Stimulated activated CD4-positive, alpha-beta T cell treated with anti-CD3 and anti-CD28 coated beads, TNF-alpha, amount 100 ng/mL, for 1 hour (primary cell): ENCODE measurements at regions not wholly inside any gene's neighbourhood (a gene's known extent, or its start where the extent isn't known, plus 50 kb on each side); places are given as distances from the start of the nearest gene placed in this dataset.

ENCODE experiments used
- DNase-seq, 3 donors: peaks; one replicate each; pipeline ENCODE4 v3.0.0-alpha.2; 2020; ENCODE audit warnings: low read depth in 3 of 3, low spot score in 1 of 3

DNA sequence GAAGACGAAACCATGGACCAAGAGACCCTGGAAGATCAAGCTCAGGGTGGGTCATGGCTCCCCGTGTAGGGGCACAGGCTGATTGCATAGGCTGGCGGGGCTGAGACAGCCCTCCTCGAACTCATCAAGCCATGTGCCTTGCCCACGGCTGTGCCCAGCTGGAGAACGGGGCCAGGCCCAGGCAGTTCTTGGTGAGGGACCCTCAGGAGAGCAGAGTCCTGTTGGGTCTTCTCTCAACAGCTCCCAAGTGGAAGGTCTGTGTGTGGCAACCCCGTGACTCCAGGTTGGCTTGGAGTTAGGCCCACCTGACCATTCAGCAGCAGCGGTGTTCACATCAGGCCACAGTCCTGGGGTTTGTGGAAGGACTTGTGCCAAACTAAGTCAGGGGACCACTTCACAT lies 276.5 kb downstream of the QKI start:
- no peak for DNase-seq

DNA sequence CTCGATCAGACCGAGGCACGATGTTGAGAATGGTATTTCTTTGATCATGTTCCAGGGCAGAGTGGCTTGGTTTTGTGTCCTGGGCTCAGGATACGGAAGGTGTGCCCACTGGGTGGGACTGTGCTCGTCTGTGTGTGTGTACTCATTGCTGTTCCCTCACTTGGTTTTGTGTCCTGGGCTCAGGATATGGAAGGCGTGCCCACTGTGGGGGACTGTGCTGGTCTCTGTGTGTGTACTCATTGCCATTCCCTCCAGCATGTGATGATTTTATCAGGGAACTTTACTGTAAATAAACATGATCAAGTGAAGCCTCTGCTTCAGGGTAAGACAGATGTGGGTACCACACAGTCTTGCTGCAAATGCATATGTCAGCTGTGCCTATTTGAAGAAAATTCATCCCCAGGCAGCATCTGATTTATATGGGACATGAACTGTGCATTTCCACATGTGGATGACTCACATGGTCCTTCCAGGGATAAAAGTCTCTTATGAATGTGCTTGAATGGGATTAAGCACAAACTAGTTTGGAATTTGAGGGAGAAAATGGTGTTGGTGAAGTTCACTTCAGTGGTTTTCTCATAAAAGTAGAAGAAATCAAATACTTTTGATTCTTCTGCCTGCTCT lies 274.3 kb downstream of the QKI start:
- no peak for DNase-seq

DNA sequence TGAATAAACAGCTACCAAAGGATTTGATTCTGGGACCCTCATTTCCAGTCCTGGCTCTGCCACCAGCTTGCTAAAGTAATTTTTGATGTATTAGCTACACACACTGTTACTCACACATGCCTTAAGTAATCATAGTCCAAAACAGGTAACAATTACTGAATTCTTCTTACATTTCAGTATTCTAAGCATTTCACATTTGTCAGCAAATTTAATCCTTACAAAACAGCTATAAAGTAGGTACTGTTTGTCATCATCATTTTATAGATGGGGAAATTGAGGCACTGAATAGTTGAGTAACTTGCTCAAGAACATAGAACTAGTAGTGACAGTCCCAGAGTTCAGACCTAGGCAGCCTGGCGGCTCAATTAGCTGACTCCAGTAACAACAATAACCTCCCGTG lies 272.6 kb downstream of the QKI start:
- DNase-seq, result no peak

DNA sequence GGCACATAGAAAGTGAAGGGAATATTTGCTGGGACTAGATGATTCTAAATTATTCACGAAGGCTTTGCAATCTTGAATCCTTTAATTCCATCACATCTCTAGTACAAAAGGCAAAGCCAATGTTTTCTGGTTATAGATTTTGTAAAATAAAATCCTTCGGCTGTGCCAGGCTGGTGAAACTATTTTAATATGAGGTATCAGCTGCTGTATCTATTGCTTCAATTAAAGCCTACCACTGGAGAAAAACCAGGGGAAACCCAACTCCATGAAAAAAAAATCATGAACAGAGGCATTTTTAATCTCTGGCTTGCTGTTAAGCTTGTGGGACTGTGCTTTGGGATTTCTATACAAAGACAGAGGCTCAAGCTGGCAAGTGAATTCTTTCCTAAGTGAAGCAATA lies 271.8 kb downstream of the QKI start:
- DNase-seq, result no peak

DNA sequence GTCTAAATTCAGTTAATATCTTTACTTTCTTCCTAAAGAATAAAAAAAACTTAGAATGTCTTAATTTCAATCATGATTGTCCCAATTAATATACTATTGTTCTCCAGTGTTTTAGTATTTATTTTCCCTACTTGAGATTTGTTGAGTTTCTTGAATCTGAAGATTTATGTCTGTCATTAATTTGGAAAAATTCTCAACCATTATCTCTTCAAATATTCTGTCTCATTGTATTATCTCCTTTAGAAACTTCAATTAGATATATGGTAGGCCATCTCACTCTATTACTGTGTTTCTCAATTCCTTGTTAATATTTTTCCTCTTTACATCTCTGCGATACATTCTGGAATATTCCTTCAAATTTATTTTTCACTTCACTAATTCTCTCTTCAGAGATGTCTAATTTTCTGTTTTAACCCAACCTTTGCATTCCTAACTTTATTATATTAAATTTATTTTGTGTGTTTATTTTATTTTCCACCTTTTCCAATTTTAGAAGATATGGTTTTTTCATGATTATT lies 268.6 kb downstream of the QKI start:
- DNase-seq, result no peak

DNA sequence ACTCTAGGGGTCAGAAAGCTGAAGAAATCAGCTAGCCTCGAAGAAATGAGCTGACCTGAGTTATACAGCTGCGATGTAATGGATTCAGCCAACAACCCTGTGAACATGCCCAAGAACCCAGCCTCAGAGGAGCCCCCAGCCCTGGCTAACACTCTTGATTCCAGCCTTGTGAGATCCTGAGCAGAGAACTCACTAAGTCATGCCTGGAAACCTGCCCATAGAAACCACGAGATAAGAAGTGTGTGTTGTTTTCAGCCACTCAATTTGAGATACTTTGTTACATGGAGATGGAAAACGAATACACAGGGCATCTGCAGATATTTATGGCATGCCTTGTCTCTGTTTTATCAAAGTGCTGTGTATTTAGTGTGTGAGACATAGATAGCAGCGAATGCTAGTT lies 265.2 kb downstream of the QKI start:
- no peak for DNase-seq

DNA sequence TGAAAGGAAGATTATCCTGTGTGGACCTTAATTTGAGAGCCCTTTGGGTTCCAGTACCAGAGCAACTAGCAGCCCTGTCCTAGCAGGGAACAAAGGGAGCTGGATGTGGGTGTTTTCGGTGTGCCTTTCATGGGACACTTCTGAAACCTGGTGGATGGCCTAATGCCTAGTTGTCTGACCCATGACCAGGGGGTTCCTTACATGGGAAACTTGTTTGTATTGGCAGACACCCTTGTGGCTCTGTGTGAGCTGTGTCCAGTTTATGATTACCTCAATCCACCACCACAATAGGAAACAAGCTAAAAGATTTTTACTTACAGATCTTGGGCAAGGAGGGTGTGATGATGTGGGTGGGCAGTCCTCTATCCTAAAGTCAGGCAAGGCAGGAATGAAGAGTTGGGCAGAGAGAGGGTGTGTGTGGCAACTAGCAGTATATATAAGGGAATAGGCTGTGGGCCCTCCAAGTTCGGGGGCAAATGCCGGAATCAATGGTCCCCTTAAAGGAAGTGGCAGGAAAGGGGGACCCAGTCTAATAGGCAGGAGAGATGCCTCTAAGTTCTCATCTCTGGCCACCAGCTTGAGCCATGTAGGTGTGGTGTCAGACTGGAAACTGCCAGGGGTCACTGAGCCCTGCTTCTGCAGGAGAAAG lies 264.6 kb downstream of the QKI start:
- no peak for DNase-seq

DNA sequence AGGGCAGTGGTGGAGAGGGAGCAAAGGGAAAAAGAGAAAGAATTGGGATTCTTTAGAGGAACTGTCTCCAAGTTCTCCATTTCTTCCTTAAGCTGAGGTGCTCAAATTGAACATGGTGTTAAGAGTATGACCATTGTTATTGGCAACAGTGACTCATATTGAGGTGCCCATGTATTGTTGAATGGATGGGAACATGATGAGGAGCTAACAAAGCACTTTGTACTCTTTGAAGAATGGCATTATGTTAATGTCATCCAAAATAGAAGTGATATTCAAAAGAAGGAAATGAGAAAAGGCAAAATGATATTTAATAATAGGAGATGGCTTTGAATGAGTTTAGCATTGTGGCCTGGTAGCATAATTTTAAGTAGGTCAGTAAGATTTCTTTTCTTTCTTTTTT lies 261.1 kb downstream of the QKI start:
- DNase-seq, result no peak

DNA sequence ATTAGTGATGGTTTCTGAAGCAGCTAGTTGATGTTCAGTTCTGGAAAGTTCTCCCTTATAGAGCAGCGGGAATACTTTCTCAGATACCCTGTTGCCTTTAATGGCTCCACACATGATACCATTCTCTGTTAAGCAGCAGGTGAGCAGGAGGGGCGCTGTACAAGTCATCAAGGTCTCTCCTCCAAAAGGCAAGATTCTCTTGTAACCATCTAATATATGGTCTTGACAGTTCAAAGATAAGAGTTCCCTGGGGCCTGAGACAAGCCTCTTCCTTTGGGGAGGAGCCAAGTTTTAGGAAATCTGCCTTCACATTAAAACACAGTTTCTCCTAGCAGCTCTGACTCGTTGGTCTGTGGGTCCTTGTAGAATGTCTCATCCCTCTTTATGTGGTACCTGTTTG lies 258.2 kb downstream of the QKI start:
- no peak for DNase-seq

DNA sequence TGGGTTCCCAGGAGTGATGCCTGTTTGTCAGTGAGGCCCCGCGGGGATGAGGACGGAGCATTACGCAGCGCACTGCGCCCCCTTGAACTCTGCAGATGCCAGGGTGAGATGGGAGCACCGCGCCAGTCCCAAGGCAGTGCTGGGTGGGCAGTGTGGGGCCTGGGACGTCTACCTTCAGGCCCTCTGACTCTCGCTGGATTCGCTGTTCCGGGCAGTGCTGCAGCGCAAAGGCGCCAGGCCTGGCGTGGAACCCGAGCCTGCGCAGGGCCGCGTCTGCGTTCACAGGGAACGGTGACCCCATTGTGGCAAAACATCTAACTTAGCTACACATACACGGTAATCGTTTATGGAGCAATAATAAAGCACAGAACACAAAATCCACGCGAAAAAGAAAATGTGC lies 257.3 kb downstream of the QKI start:
- no peak for DNase-seq

DNA sequence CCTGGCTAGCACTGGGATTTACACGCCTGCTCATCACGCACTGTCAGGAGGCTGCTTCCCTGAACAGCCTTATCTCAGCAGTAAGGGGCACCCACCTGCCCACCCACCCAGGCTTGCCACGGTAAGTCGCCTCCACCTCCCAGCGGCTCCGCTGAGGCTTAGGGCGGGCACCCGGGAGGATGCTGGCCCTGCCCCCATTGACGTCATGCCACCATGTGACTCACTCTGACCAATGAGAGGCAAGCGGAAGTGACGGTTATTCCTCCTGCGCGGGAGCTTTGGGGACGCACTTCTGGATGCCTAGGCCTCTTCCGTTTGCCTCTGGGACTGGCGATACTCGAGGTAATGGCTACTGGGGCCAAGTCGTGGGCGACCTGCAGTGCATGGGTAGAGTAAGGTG lies 256.8 kb downstream of the QKI start:
- DNase-seq, result no peak

DNA sequence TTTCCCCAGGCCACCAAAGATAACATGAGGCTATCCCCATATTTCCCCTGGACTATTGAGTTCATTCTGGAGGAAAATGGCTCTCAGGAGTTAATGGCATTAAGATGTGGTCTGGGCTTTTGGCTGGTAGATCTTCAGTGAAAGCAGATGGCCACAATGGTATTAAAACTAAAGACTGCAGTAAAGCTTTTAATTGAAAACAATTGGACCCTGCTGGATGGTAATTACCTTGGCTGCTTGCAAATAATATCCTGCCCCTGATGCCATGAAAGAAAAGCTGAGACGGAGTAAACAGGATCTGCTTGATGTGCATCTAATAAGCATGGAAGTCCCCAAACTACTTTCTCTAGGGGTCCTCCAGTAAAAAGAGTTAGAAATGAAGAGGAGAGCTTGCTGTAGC lies 255.8 kb downstream of the QKI start:
- DNase-seq, result no peak

DNA sequence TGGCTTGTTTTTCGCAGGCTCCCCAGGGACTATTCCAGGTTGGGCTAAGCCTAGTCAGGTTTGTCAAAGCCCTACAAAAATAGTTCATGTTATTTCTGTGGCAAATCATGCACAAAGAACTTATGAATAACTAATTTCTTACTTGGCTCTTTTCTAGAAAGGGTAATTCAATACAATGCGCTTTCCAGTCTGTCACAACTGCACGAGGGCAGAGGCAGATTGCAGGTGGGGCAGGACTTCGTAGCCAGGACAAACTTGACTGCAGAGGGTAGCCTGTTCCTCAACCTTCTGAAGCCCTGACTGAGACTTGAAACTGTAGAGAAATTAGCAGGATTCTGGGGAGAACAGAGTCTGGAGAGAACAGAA lies 253.5 kb downstream of the QKI start:
- DNase-seq, result no peak

DNA sequence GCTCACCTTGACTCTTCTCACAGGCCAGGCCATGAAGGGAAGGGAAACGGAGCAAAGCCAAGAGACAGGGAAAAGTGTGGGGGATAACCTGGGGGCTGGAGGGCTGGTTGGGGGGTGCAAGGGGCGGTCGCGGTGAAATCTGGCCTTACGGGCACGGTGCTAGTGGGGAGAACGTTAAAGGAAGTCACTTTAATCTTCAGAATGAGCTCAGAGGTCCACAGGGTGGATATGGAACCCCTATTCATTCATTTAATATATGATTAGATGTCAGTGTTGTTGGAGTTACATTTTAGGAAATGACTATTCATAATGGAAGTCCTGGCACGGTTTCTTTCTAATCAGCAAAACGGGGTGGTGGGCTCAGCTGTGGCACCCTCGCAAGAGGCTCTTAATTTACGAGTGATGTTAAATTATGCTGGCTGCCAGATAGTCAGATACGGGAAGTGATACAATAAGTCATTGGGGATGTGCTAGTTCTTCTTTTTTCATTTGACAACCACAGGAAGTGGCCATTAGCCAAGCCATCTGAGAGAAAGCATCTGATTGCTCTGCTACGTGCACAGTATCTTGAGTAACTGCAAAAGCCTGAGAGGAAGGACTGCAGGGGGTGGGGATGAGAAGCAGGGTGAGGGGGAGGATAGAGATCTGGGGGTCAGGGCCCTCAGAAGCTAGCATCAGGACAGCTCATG lies 253.0 kb downstream of the QKI start:
- DNase-seq, result no peak

DNA sequence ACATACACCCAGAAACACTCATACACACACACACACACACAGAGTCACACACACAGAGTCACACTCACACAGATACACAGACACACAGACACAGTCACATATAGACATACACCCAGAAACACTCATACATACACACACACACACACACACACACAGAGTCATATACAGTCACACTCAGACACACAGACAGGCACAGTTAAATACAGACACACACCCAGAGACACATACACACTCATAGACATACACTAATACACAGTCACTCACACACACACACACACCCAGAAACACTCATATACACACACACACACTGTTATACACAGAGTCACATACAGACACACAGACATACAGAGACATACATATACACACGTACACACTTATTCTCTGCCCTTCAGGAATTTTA lies 250.9 kb downstream of the QKI start:
- DNase-seq, result no peak

DNA sequence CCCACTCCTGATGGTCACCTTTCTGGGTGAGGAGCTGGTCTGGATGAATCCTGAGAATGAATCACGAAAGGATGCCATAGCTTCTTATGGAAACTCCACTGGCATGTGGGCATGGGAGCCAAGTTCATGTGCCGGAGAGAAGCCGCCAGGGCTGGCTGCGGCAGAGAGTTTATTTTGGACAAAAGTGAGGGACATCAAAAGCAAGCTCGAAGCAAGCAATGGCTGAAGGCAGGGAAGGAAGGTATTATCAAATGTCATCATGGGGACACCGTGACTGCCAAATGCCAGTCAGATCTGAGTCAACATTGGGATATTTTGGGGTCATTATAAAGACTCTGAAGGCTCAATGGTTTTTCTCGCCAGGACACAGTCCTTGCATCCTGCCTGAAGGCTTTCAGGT lies 249.1 kb downstream of the QKI start:
- no peak for DNase-seq

DNA sequence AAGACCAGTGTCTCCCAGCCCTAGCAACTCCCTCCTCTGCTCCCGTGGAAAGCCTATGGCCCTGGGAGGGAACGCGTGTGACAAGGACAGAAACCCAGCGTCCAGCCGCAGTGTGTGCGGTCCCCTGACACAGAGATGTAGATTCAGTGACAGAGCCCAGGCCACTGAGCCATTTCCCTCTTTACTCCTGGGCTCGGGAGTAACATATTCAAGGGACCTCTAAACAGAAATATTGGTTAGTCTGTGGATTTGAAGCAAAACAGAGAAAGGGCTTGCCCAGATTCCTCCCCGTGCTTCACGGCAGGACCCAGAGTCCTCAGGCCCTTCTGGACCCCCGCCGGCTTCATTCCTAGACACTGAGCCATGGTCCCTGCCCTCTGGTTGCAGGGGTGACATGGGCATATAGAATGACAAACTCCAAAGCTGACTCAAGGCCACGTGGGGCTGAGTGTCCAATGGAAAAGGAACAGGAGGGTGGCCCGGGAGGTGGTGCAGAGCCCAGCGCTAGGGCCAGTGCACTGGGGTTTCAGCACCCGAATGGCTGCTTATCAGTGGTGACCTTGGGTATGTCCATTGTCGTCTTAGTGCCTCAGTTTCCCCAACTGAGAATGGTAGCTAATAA lies 248.2 kb downstream of the QKI start:
- no peak for DNase-seq

DNA sequence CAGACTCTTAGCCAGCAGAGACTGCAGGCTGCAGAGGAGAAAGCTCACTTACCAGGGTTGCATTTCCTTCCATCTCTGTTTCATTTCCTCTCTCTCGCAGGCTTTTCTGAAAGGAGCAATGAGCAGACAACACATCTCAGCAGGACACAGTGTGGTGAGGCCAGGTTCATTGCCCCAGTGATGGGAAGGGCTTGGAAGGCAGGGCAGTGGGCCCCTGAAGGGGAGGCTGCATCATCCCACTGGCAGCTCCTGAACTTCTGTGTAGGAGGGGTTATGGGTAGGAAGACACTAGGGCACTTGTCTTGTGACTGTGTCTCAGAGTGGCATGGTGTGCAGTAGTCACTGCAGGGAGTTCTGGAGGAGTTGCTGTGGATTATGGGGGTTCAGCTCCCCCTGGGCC lies 246.8 kb downstream of the QKI start:
- DNase-seq, result no peak

DNA sequence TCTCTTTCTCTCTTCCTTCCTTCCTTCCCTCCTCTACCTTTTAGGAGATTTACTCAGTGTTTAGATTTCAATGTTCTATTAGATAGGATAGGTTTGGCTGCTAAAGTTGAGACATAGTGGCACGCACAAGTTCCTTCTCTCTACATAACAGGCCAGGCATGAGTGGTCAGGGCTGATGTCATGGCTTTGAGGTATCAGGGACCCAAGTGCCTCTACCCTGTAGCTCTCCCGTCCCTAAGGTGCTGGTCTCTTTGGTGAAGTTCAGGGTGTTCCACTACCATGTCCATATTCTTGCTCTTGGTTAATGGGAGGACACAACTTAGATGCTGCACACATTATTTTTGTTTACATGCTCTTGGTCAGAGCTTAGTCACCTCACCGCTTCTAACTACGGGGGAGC lies 245.3 kb downstream of the QKI start:
- DNase-seq, result no peak

DNA sequence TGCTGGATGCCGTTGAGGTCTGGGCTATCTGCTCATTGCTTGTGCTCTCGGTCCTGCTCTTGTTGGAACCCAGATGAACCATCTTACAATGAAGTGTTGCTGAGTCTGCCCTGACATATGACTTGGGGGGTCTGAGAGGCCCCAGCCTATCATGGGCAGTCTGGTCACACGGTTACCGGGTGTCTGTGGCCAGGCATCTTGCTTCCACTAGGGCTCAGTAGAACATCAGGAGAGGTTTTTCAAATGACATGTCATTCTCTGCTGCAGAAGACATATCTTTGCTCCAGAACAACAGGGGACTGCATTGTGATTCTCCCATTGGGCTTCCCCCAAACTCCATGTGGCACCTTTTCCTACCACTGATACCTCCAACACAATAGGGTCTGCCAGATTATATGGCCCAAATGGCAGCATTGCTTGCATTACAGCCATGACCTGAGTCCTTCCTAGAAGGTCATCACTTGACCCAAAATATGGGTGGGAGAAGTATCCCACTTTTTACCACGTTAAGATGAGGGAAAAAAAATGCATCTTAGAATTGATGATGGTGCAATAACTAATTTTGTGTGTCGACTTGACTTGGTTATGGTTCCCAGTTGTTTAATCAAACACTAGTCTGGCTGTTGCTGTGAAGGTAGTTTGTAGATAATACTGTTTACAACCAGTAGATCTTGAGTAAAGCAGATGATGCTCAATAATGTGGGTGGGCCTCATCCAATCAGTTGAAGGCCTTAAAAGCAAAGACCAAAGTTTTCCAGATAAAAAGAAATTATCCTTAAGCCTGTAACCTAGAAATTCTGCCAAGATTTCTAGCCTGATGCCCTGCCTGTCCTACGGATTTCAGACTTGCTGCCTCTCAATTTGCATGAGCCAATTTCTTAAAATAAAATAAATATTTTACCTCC lies 241.0 kb downstream of the QKI start:
- no peak for DNase-seq
